HG02610 (cell line): ENCODE measurements at regions not wholly inside any gene's neighbourhood (a gene's known extent, or its start where the extent isn't known, plus 50 kb on each side); places are given as distances from the start of the nearest gene placed in this dataset.
"Not testable (repeated sequence)": the region's sequence is repeated elsewhere in the genome, so short reads cannot be mapped to it uniquely, and the experiment has no call there.

ENCODE experiments used
- ATAC-seq: cut with Tn5 transposase; IDR thresholded peaks from one replicate; pipeline ENCODE4 v1.9.1; 2021; ENCODE audit warnings: mild to moderate bottlenecking, moderate library complexity; ENCODE audit not compliant: unreplicated experiment

GRCh38 chr4:67333664-67334063 is 211.6 kb downstream of the CENPC start:
- no peak for ATAC-seq

GRCh38 chr4:67332627-67333026 is 212.7 kb downstream of the CENPC start:
- no peak for ATAC-seq

GRCh38 chr4:67328393-67328792 is 216.9 kb downstream of the CENPC start:
- no peak for ATAC-seq

GRCh38 chr4:67328018-67328278 is 217.4 kb downstream of the CENPC start:
- no peak for ATAC-seq

GRCh38 chr4:67327245-67328017 is 217.9 kb downstream of the CENPC start:
- ATAC-seq, result peak; percentile 98

GRCh38 chr4:67325791-67326190 is 219.5 kb downstream of the CENPC start:
- no peak for ATAC-seq

GRCh38 chr4:67320645-67321044 is 224.7 kb downstream of the CENPC start:
- ATAC-seq, result no peak

- ATAC-seq, result not testable (repeated sequence)
These were observed 225.7 kb downstream of the CENPC start for GRCh38 chr4:67319607-67320006.

- not testable (repeated sequence) for ATAC-seq
These were observed 244.7 kb downstream of the CENPC start for GRCh38 chr4:67300497-67301185.

GRCh38 chr4:67292636-67293035 is 252.7 kb downstream of the CENPC start:
- ATAC-seq, result no peak

GRCh38 chr4:67292045-67292444 is 253.3 kb downstream of the CENPC start:
- no peak for ATAC-seq

GRCh38 chr4:67291644-67292043 is 253.7 kb downstream of the CENPC start:
- ATAC-seq, result no peak

GRCh38 chr4:67288964-67289363 is 256.3 kb downstream of the CENPC start:
- no peak for ATAC-seq

GRCh38 chr4:67286724-67287123 is 258.6 kb downstream of the CENPC start:
- ATAC-seq, result no peak

- ATAC-seq, result no peak
These were observed 262.6 kb downstream of the CENPC start for GRCh38 chr4:67282749-67283148.

GRCh38 chr4:67275179-67275750 is 270.0 kb downstream of the CENPC start:
- no peak for ATAC-seq

- ATAC-seq, result not testable (repeated sequence)
These were observed 270.6 kb downstream of the CENPC start for GRCh38 chr4:67274671-67275070.

- ATAC-seq, result no peak
These were observed 271.6 kb downstream of the CENPC start for GRCh38 chr4:67273666-67274065.

- ATAC-seq, result no peak
These were observed 283.3 kb downstream of the CENPC start for GRCh38 chr4:67261971-67262370.

GRCh38 chr4:67256388-67257043 is 288.8 kb downstream of the CENPC start:
- no peak for ATAC-seq

GRCh38 chr4:67250131-67250896 is 295.0 kb downstream of the CENPC start:
- peak; percentile 57 for ATAC-seq
